ENCODE measurements at regions not wholly inside any gene's neighbourhood (a gene's known extent, or its start where the extent isn't known, plus 50 kb on each side); places are given as distances from the start of the nearest gene placed in this dataset.

GRCh38 chr5:20420991-20421595 lies 433.1 kb upstream of the CDH18 start:
- no peak overlapping the region for H3K4me3 ChIP-seq (ENCODE audit: control insufficient read depth, low read depth, low read length)
- no peak for DNase-seq (ENCODE audit: low read depth)
- TF ChIP-seq CTCF (IDR thresholded peaks at IDR 0.05; ENCODE audit: control insufficient read depth, insufficient read depth, low read depth, low read length, missing control alignments), result no peak
